IPS-15b (cell line): ENCODE measurements at regions not wholly inside any gene's neighbourhood (a gene's known extent, or its start where the extent isn't known, plus 50 kb on each side); places are given as distances from the start of the nearest gene placed in this dataset.

ENCODE experiments used
- H3K27me3 ChIP-seq: one replicate; pipeline ENCODE4 v1.6.1; 2013; ENCODE audit warnings: low read length; ENCODE audit not compliant: control insufficient read depth, insufficient read depth
- H3K36me3 ChIP-seq: one replicate; pipeline ENCODE4 v1.6.1; 2013; ENCODE audit warnings: low read length; ENCODE audit not compliant: control insufficient read depth, insufficient read depth
- H3K4me1 ChIP-seq: one replicate; pipeline ENCODE4 v1.6.1; 2013; ENCODE audit warnings: mild to moderate bottlenecking, low read length; ENCODE audit not compliant: control insufficient read depth, insufficient read depth
- H3K4me3 ChIP-seq: one replicate; pipeline ENCODE4 v1.5.1; 2013; ENCODE audit warnings: low read depth, low read length
- H3K9ac ChIP-seq: one replicate; pipeline ENCODE4 v1.6.1; 2013; ENCODE audit warnings: low read depth, mild to moderate bottlenecking, low read length
- H3K9me3 ChIP-seq: one replicate; pipeline ENCODE4 v1.6.1; 2013; ENCODE audit warnings: mild to moderate bottlenecking, low read length; ENCODE audit not compliant: control insufficient read depth, insufficient read depth

- Histone ChIP-seq H3K27me3 (peaks cover 3% of the 10 kb centered on the region), H3K9ac (no peak overlapping the region), H3K36me3 (no peaks in the 10 kb centered on the region), H3K4me3 (no peak overlapping the region), H3K4me1 (no peaks in the 10 kb centered on the region), H3K9me3 (no peaks in the 10 kb centered on the region)
Observed at GRCh38 chr10:114761205-114762193, 60.1 kb upstream of the FHIP2A start.

DNA sequence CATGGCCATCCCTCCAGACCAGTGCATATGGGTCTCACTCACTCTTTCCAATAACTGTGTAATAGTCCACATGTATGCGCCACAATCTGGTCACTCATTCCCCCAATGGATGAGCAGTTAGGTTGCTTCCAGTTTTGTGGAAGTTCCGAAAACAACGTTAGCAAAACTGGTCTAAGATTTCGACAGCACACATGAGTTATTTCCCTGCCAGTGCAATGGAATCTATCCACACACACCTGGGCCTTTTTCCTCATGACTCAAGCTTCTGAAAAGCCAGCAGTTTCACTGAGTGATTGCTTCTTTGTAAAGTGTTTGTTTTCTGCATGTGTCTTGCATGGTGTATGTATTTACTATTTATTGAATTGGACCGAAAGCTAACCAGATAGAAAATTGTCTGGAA is 58.8 kb upstream of the FHIP2A start:
- Histone ChIP-seq H3K27me3 (peaks cover 11% of the 10 kb centered on the region), H3K4me3 (no peak overlapping the region), H3K9me3 (no peaks in the 10 kb centered on the region), H3K9ac (no peak overlapping the region), H3K4me1 (peaks cover 3% of the 10 kb centered on the region), H3K36me3 (no peaks in the 10 kb centered on the region)

DNA sequence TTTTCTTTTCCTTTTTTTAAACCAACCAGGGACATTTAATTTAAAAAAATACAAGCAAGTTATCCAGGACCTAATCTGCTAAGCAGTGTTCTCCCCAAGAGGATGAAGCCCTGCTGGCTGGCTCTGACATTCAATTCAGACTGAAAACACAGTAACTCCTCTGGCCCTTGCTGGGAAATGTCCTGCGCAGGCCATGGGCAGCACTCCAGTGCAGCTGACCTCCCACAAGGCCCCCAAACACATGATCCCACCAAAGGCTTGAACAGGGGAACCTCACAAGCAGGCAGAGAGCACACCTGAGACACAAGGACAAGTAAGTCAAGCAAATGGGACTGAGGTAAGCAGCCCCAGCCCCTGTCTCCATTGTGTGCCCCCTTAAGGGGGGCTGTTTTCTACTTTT is 56.9 kb upstream of the FHIP2A start:
- no peaks in the 10 kb centered on the region for H3K9me3 ChIP-seq
- H3K9ac ChIP-seq, result no peak overlapping the region
- H3K4me1 ChIP-seq, result peaks cover 3% of the 10 kb centered on the region
- H3K4me3 ChIP-seq, result no peak overlapping the region
- no peaks in the 10 kb centered on the region for H3K36me3 ChIP-seq
- peaks cover 17% of the 10 kb centered on the region for H3K27me3 ChIP-seq

DNA sequence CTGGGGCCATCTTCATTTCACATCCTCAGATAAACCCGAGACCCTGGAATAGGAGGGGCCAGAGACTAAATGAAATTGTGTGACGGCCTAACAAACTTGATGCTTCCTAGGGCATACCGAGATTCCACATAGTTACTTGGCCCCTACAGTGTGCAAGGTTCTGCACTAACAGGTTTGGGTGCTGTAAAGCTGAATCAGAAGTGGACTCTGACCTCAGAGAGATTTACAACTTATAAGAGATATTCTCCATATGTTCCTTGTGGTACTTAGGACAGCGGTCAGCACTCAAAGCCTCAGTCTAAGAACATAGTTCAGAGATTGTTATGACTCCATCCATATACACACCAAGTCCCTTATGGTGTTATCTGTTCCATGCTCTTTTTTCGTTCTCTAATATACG is 55.1 kb upstream of the FHIP2A start:
- H3K9me3 ChIP-seq, result no peaks in the 10 kb centered on the region
- no peaks in the 10 kb centered on the region for H3K36me3 ChIP-seq
- peak overlapping the region; percentile 53 for H3K4me3 ChIP-seq
- peaks cover 3% of the 10 kb centered on the region for H3K4me1 ChIP-seq
- no peak overlapping the region for H3K9ac ChIP-seq
- peaks cover 22% of the 10 kb centered on the region for H3K27me3 ChIP-seq

DNA sequence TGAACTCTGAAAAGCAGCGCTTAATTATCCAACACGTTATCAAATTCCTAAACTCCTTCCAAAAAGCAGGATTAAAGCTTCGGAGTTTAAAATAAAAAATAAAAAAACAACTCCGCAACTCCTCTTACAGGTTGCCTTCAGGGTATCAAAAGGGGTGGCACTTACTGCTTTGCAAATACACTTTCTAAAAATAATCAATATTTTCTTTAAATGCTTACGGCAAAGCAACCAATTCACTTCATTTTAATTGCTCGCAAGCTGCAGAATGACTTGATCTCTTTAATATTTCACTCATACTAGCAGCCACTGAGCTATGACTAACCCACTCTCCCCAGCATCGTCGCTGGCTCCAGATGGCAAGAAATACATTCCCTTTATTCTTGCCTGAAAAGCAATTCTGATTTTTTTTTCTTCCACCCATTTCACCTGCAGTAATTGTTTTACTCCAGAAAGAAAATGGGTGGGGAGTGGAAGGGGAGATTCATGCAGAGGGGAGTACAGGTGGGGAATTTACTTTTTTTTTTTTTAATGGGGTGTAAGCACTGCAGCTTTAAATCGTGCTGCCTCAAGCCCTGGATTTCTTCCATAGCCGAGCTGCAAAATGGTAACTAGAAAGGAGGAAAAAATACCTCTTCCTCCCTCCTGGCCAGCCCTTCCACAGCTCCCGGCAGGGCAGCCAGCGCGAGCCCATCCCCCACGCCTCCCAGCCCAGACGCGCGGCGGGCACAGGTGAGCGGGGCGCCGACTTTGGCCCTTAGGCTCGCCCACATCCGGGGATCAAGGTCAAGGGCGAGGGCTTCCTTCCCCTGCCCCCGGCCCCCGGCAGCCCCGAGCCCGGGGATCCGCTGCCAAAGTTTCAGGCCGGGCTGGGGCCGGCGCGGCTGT is 54.2 kb upstream of the FHIP2A start:
- Histone ChIP-seq H3K27me3 (peaks cover 22% of the 10 kb centered on the region), H3K4me3 (peak overlapping the region; percentile 53), H3K36me3 (no peaks in the 10 kb centered on the region), H3K9me3 (no peaks in the 10 kb centered on the region), H3K9ac (no peak overlapping the region), H3K4me1 (peaks cover 3% of the 10 kb centered on the region)

GRCh38 chr10:114767986-114768821 is 53.4 kb upstream of the FHIP2A start:
- H3K4me1 ChIP-seq, result peaks cover 3% of the 10 kb centered on the region
- H3K9me3 ChIP-seq, result no peaks in the 10 kb centered on the region
- H3K36me3 ChIP-seq, result no peaks in the 10 kb centered on the region
- no peak overlapping the region for H3K9ac ChIP-seq
- peak overlapping the region; percentile 53 for H3K4me3 ChIP-seq
- peaks cover 22% of the 10 kb centered on the region for H3K27me3 ChIP-seq

GRCh38 chr10:114770009-114770408 is 51.6 kb upstream of the FHIP2A start:
- H3K27me3 ChIP-seq, result peaks cover 22% of the 10 kb centered on the region
- H3K4me3 ChIP-seq, result no peak overlapping the region
- H3K36me3 ChIP-seq, result no peaks in the 10 kb centered on the region
- H3K9me3 ChIP-seq, result no peaks in the 10 kb centered on the region
- H3K9ac ChIP-seq, result no peak overlapping the region
- H3K4me1 ChIP-seq, result peaks cover 3% of the 10 kb centered on the region

DNA sequence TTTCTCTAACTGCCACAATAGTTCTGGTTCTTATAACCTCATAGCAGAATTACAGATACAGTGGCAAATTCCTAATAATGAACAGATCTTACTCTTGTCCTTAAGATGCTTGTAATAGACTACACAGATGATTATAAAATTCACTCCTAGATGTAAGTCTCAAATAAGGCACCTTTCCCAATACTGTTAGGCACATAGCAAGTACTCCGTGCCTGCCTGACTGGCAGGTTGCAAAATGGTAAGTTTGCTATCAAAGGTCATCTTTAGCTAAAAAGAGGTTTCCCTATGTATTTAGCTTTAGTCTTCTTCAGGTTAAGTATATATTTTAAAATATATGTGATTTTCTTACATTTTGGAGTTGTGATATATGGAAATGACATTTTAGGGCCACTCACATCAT is 50.4 kb upstream of the FHIP2A start:
- Histone ChIP-seq H3K27me3 (peaks cover 22% of the 10 kb centered on the region), H3K36me3 (no peaks in the 10 kb centered on the region), H3K4me3 (no peak overlapping the region), H3K9ac (no peak overlapping the region), H3K4me1 (peaks cover 3% of the 10 kb centered on the region), H3K9me3 (no peaks in the 10 kb centered on the region)

GRCh38 chr10:114771749-114772148 is 49.8 kb upstream of the FHIP2A start:
- peaks cover 3% of the 10 kb centered on the region for H3K4me1 ChIP-seq
- H3K4me3 ChIP-seq, result no peak overlapping the region
- no peak overlapping the region for H3K9ac ChIP-seq
- H3K36me3 ChIP-seq, result no peaks in the 10 kb centered on the region
- H3K27me3 ChIP-seq, result peaks cover 17% of the 10 kb centered on the region
- H3K9me3 ChIP-seq, result no peaks in the 10 kb centered on the region
